Testis (tissue), 2 donors: ENCODE measurements at regions not wholly inside any gene's neighbourhood (a gene's known extent, or its start where the extent isn't known, plus 50 kb on each side); places are given as distances from the start of the nearest gene placed in this dataset.
"Not testable (repeated sequence)": the region's sequence is repeated elsewhere in the genome, so short reads cannot be mapped to it uniquely, and the experiment has no call there.

ENCODE experiments used
- POLR2A ChIP-seq: fragments of 450-650 bp; IDR thresholded peaks from one replicate; pipeline ENCODE4 v1.6.1; 2017; ENCODE audit warnings: antibody characterized with exemption, mild to moderate bottlenecking, moderate library complexity
- TF ChIP-seq, protein P1 (sequence below), 3 experiments: fragments of 450-650 bp in 2 of 3; fragments of 200-600 bp in 1 of 3; sonication (generic) in 1 of 3; IDR thresholded peaks; one replicate each; pipeline ENCODE4 v1.5.1; 2016 to 2019; ENCODE audit warnings: antibody characterized with exemption in 3 of 3, mild to moderate bottlenecking in 2 of 3, moderate library complexity in 1 of 3

DNA sequence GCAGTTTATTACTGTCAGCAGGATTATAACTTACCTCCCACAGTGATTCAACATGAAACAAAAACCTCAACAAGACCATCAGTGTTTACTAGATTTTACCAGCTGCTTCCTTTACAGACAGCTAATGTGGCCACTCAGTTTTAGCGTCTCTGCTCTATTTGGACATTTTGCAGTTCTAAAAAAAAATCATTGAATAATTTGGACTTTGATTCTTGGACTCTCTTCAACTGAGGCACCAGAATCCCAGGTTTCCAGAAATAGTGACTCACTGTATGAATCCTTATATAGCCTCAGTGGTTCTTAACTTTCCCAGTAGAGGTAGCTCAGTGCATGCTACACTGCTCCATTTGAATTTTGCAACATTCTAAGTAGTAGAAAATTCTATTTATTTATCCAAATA, 317.4 kb upstream of the PLGLB1 start:
- TF ChIP-seq POLR2A = not testable (repeated sequence)
- TF ChIP-seq, protein P1, sequence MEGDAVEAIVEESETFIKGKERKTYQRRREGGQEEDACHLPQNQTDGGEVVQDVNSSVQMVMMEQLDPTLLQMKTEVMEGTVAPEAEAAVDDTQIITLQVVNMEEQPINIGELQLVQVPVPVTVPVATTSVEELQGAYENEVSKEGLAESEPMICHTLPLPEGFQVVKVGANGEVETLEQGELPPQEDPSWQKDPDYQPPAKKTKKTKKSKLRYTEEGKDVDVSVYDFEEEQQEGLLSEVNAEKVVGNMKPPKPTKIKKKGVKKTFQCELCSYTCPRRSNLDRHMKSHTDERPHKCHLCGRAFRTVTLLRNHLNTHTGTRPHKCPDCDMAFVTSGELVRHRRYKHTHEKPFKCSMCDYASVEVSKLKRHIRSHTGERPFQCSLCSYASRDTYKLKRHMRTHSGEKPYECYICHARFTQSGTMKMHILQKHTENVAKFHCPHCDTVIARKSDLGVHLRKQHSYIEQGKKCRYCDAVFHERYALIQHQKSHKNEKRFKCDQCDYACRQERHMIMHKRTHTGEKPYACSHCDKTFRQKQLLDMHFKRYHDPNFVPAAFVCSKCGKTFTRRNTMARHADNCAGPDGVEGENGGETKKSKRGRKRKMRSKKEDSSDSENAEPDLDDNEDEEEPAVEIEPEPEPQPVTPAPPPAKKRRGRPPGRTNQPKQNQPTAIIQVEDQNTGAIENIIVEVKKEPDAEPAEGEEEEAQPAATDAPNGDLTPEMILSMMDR (IDR thresholded peaks at IDR 0.05) = not testable (repeated sequence)
